LNCAP (cell line): ENCODE measurements at regions not wholly inside any gene's neighbourhood (a gene's known extent, or its start where the extent isn't known, plus 50 kb on each side); places are given as distances from the start of the nearest gene placed in this dataset.

Source experiments
- TF ChIP-seq, protein P1 (sequence below): fragments of 450-650 bp; IDR thresholded peaks from 2 replicates; pipeline ENCODE4 v1.5.1; 2017; ENCODE audit warnings: mild to moderate bottlenecking

- TF ChIP-seq, protein P1, sequence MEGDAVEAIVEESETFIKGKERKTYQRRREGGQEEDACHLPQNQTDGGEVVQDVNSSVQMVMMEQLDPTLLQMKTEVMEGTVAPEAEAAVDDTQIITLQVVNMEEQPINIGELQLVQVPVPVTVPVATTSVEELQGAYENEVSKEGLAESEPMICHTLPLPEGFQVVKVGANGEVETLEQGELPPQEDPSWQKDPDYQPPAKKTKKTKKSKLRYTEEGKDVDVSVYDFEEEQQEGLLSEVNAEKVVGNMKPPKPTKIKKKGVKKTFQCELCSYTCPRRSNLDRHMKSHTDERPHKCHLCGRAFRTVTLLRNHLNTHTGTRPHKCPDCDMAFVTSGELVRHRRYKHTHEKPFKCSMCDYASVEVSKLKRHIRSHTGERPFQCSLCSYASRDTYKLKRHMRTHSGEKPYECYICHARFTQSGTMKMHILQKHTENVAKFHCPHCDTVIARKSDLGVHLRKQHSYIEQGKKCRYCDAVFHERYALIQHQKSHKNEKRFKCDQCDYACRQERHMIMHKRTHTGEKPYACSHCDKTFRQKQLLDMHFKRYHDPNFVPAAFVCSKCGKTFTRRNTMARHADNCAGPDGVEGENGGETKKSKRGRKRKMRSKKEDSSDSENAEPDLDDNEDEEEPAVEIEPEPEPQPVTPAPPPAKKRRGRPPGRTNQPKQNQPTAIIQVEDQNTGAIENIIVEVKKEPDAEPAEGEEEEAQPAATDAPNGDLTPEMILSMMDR: no peak
Measured at GRCh38 chr18:22505141-22505591, 87.5 kb upstream of the CTAGE1 start.

- TF ChIP-seq, protein P1: no peak
Measured at GRCh38 chr18:22507055-22507454, 89.3 kb upstream of the CTAGE1 start.

- TF ChIP-seq, protein P1: no peak
Measured at GRCh38 chr18:22509423-22509822, 91.7 kb upstream of the CTAGE1 start.

- TF ChIP-seq, protein P1: no peak
Measured at GRCh38 chr18:22510697-22511096, 93.0 kb upstream of the CTAGE1 start.

GRCh38 chr18:22513721-22514481, 96.2 kb upstream of the CTAGE1 start:
- TF ChIP-seq, protein P1: no peak

- TF ChIP-seq, protein P1: no peak
Measured at GRCh38 chr18:22514655-22515054, 96.9 kb upstream of the CTAGE1 start.

DNA sequence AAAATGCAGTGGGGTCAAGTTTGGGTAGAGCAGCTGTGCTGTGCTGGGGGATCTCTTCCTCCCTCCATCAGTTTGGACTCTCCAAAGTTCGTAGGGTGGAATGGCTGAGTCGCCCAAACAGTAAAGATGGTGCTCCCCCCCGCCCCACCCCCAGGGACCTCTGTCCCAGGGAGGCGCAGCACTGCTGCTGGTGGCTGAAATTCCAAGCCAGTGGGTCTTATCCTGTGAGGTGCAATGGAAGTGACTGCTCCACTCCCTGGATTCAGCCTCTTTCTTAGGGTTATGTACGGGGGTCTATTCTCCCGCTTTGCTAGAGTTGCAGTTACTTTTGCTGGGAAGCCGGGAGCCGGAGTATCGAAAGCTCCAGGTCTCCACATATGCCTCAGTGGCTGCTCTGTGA, 97.5 kb upstream of the CTAGE1 start:
- TF ChIP-seq, protein P1: no peak
